ENCODE measurements at regions not wholly inside any gene's neighbourhood (a gene's known extent, or its start where the extent isn't known, plus 50 kb on each side); places are given as distances from the start of the nearest gene placed in this dataset.

DNA sequence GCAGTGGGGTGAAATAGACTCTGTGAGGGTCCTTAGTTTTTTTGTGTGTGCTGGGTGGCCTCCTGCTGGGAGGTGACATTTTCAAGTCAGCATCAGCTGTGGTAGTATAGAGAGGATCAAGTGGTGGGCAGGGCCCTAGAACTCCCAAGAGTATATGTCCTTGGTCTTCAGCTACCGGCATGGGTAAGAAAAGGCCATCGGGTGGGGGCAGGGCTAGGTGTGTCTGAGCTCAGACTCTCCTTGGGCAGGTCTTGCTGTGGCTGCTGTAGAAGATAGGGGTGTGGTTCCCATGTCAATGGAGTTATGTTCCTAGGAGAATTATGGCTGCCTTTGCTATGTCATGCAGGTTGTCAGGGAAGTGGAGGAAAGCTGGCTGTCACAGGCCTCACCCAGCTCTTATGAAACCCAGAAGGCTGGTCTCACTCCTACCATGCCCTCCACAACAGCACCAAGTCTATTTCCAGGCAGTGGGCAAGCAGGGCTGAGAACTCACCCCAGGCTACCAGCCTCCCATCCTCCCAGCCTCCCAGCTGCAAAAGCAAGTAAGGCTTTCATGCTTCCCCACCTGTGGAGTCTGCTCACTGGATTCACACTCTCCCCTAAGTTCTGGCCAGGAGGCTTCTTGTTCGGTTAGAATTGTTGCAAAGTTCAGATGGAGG is 130.6 kb upstream of the SOX1 start:
- peaks cover 2% of the 10 kb centered on the region for H3K27me3 Mint-ChIP-seq (ENCODE audit: unreplicated experiment)
- no peak overlapping the region for H3K4me3 Mint-ChIP-seq (ENCODE audit: unreplicated experiment)
- DNase-seq (ENCODE audit: low spot score): no peak
- no peaks in the 10 kb centered on the region for H3K36me3 Mint-ChIP-seq (ENCODE audit: low read depth, unreplicated experiment)
- H3K9me3 Mint-ChIP-seq (ENCODE audit: unreplicated experiment): no peaks in the 10 kb centered on the region
- H3K4me1 Mint-ChIP-seq (ENCODE audit: unreplicated experiment): peaks cover 15% of the 10 kb centered on the region
- TF ChIP-seq, protein P1, sequence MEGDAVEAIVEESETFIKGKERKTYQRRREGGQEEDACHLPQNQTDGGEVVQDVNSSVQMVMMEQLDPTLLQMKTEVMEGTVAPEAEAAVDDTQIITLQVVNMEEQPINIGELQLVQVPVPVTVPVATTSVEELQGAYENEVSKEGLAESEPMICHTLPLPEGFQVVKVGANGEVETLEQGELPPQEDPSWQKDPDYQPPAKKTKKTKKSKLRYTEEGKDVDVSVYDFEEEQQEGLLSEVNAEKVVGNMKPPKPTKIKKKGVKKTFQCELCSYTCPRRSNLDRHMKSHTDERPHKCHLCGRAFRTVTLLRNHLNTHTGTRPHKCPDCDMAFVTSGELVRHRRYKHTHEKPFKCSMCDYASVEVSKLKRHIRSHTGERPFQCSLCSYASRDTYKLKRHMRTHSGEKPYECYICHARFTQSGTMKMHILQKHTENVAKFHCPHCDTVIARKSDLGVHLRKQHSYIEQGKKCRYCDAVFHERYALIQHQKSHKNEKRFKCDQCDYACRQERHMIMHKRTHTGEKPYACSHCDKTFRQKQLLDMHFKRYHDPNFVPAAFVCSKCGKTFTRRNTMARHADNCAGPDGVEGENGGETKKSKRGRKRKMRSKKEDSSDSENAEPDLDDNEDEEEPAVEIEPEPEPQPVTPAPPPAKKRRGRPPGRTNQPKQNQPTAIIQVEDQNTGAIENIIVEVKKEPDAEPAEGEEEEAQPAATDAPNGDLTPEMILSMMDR (IDR thresholded peaks at IDR 0.05; ENCODE audit: unreplicated experiment): no peak
- no peak overlapping the region for H3K27ac Mint-ChIP-seq (ENCODE audit: unreplicated experiment)

DNA sequence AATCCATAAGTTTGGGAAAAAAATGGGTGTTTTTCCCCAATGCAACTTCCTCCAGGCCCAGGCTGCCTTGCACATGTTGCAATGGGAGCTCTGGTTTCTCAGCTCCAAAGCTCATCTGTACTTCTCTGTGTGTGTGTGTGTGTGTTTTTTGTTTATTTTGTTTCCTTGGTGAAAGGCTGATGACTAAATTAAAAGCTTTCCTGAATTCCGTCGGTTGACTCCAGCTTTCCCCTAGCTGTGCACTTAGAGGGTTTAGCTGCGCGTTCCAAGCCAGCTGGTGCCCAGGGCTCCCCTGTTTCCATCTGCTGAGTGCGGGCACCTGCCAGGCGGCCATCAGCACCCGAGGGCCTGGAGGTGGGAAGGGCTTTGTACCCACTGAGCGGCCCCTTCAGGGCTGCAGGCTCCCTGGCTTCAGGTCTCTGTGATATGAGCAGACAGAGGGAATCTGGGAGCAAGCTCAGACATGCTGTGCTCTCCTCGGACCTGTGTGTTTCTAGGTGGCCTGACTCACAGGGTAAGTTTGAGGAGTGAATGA is 129.1 kb upstream of the SOX1 start:
- no peak for DNase-seq (ENCODE audit: low spot score)
- TF ChIP-seq, protein P1 (IDR thresholded peaks at IDR 0.05; ENCODE audit: unreplicated experiment): no peak
- Mint-ChIP-seq H3K27ac (ENCODE audit: unreplicated experiment) (no peak overlapping the region), H3K9me3 (ENCODE audit: unreplicated experiment) (no peaks in the 10 kb centered on the region), H3K4me1 (ENCODE audit: unreplicated experiment) (peaks cover 15% of the 10 kb centered on the region), H3K27me3 (ENCODE audit: unreplicated experiment) (peaks cover 2% of the 10 kb centered on the region), H3K4me3 (ENCODE audit: unreplicated experiment) (no peak overlapping the region), H3K36me3 (ENCODE audit: low read depth, unreplicated experiment) (no peaks in the 10 kb centered on the region)

DNA sequence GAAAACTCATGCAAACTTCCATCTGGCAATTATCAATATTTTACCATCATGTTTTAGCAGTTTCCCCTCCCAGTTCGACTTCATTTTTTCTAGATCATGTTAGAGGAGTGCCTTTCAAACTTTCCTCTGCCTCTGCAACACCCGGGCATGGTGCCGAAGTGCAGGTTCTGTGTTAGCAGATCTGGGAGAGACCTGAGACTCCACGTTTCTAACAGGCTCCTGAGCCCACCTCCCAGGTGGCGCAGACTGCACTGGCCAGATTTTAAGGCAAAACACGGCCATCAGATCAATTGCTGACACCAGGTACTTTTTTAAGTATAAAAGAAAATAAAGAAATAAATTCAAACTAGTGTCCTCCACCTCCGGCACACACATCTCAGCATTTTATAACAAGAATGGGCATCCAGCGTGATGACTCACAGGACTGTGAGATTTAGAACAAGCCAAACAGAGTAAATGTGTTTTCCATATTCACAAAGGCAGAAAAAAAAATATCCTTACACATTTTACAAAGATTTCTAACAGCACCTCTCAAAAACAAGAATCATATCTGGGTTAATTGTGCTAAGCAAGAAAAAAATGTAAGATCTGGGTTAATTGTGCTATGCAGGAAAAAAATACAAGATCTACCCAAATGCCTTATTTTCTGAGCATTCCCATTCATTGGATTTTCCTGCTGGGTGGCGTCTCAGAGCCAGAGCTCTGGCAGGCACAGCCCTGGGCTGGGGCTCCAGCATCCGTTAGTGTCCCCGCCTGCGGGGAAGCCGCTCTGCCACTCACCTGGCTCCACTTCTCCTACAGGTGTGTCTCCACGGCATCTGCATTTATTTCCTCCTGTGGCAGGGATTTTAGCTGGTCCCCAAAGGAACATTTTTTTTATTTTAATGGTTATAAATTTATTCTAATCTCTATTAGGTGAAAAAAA is 127.9 kb upstream of the SOX1 start:
- TF ChIP-seq, protein P1 (IDR thresholded peaks at IDR 0.05; ENCODE audit: unreplicated experiment): no peak
- Mint-ChIP-seq H3K27ac (ENCODE audit: unreplicated experiment) (no peak overlapping the region), H3K4me1 (ENCODE audit: unreplicated experiment) (peaks cover 15% of the 10 kb centered on the region), H3K27me3 (ENCODE audit: unreplicated experiment) (peaks cover 2% of the 10 kb centered on the region), H3K36me3 (ENCODE audit: low read depth, unreplicated experiment) (no peaks in the 10 kb centered on the region), H3K9me3 (ENCODE audit: unreplicated experiment) (no peaks in the 10 kb centered on the region), H3K4me3 (ENCODE audit: unreplicated experiment) (no peak overlapping the region)
- DNase-seq (ENCODE audit: low spot score): no peak

DNA sequence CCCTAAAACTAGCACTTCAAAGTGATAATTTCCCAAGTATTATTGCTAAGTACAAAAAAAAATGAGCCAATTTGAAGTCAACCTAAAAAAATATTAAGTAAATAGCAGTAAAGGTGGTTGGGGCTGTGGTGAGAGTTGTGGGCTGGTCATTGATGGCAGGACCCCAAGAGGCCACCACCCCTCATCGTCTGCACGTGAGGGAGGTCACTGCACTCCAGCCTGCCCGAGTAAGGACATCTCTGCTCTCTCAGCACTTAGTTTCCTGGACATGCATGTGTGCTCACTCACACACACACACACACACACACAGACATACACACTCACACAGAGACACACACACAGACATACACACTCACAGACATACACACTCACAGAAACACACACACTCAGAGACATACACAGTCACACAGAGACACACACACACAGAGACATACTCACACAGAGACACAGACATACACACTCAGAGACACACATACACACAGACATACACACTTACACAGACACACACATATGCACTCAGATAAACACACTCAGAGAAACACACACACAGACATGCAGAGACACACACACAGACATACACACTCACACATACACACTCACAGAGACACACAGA is 127.2 kb upstream of the SOX1 start:
- TF ChIP-seq, protein P1 (IDR thresholded peaks at IDR 0.05; ENCODE audit: unreplicated experiment): no peak
- no peak overlapping the region for H3K4me3 Mint-ChIP-seq (ENCODE audit: unreplicated experiment)
- H3K27ac Mint-ChIP-seq (ENCODE audit: unreplicated experiment): no peak overlapping the region
- H3K9me3 Mint-ChIP-seq (ENCODE audit: unreplicated experiment): no peaks in the 10 kb centered on the region
- no peak for DNase-seq (ENCODE audit: low spot score)
- H3K27me3 Mint-ChIP-seq (ENCODE audit: unreplicated experiment): peaks cover 2% of the 10 kb centered on the region
- H3K36me3 Mint-ChIP-seq (ENCODE audit: low read depth, unreplicated experiment): no peaks in the 10 kb centered on the region
- H3K4me1 Mint-ChIP-seq (ENCODE audit: unreplicated experiment): peaks cover 15% of the 10 kb centered on the region

All from endothelial cell (in vitro differentiated cells).